ENCODE measurements at regions not wholly inside any gene's neighbourhood (a gene's known extent, or its start where the extent isn't known, plus 50 kb on each side); places are given as distances from the start of the nearest gene placed in this dataset.

DNA sequence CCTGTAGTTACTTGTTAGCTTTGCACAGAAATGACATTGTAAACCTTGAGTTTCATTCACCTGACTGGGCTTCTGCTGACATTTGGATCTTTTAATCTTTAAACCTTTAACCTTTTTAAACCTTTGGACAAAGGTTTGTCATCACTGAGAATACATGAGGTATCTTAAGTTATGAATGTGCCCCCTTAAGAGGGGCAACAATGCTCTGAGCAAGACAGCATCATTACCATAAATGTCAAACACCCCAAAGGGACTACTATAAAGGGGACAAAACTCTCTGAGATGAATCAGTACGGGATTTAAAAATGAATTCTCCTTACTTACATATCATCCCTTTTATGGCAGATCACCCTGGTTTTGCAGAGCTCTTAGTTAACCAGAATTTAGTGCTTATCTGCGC lies 203.3 kb downstream of the COG6 start:
- DNase-seq (ENCODE audit: low read depth), result no peak

GRCh38 chr13:39859898-39860297 lies 204.4 kb downstream of the COG6 start:
- no peak for DNase-seq (ENCODE audit: low read depth)

- DNase-seq (ENCODE audit: low read depth), result no peak
Observed at GRCh38 chr13:39862900-39863299, 207.4 kb downstream of the COG6 start.

- DNase-seq (ENCODE audit: low read depth), result no peak
Observed at GRCh38 chr13:39864221-39864620, 208.8 kb downstream of the COG6 start.

GRCh38 chr13:39866722-39867121 lies 211.3 kb downstream of the COG6 start:
- no peak for DNase-seq (ENCODE audit: low read depth)

- no peak for DNase-seq (ENCODE audit: low read depth)
Observed at GRCh38 chr13:39867807-39868206, 212.3 kb downstream of the COG6 start.

- no peak for DNase-seq (ENCODE audit: low read depth)
Observed at GRCh38 chr13:39870197-39870747, 214.8 kb downstream of the COG6 start.

DNA sequence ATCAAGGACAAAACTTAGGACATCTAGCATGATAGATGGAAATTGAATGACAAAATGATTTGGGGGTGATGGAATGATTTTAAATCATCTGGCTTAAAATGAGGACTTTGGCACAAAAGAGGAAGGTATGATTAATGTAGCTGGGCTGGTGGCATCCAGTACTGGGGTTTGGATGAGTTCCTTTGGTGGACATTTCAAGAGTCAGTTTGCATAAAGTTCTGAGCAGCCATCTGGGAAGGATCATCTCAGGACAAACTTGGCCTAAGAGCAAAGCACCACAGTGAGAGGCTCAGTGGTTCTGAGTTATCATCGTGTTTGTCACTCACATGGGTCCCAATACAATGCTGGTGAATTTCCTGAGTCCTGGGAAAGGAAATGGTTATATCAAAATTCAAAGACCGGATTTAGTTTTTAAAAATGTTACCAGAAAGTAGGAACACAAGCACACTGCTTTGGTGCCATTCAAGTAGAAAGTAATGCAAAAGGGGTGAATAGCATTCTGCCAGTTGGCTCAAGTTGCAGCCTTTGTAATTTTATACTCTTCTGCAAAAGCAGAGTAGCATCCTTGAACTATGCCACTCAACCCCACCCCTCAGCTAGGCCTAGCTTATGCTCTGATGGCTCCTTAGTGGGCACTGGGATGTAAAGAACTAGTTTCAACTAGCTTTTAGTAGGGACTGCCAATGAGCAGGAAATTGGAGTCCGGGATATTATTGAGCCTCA lies 219.0 kb downstream of the COG6 start:
- DNase-seq (ENCODE audit: low read depth), result no peak

DNA sequence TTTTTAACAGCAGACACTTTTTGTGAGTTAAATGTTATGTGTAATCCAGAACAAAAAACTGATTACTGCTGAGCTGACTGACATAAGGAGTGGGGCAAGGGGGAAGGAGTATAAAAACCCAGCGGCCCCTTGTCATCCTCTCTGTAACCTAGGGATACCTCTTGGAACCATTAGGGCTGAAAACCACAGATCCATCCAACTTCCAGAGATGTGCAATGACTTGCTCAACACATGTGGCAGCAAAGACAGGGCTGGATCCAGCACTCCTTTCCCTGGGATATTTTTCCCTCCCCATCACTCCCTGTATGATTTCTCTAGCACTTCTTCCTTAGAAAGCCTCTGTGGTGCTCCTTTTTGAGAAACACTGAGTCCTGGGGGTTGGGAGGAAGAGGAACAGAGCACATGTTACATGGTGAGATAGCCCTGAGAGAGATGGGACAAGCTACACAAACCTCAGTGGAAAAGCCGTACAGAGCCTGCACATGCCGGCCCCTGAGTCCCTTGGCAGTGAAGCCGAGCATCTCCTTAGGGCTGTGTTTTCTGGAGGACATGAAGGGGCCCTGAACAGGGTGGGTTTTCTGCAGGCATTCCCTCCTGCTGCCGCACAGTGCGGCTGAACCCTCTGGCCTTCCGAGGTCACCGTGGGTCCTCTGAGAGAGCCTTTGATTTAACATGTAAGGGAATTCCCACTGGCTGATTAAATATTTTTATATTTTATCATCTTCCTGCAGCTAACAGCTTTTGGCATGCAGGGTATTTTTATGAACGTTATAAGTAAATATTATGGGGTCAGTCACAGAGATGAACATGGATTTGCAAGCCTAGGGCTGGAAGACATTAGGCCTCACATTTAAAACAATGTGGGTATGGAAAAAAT lies 219.9 kb downstream of the COG6 start:
- no peak for DNase-seq (ENCODE audit: low read depth)

GRCh38 chr13:39876258-39876657 lies 220.8 kb downstream of the COG6 start:
- no peak for DNase-seq (ENCODE audit: low read depth)

DNA sequence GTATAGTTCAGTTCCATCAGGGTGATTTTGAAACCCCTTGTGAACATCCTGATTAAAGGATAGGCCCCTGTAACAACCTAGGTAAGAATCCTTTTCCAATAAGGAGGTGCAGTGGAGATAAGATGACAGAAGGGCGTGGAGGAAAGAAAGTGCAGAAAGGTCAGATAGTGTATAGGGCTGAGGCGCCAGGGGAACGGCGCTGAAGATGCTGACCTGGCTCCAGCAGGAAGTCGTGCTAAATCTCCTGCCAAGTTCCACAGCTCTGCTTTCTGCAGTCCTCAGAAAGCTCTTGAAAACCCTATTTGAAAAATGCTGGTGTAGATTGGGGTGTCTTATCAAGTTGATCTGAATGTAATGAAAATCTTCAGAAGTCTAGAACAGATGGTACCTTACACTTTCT lies 221.7 kb downstream of the COG6 start:
- DNase-seq (ENCODE audit: low read depth), result no peak

DNA sequence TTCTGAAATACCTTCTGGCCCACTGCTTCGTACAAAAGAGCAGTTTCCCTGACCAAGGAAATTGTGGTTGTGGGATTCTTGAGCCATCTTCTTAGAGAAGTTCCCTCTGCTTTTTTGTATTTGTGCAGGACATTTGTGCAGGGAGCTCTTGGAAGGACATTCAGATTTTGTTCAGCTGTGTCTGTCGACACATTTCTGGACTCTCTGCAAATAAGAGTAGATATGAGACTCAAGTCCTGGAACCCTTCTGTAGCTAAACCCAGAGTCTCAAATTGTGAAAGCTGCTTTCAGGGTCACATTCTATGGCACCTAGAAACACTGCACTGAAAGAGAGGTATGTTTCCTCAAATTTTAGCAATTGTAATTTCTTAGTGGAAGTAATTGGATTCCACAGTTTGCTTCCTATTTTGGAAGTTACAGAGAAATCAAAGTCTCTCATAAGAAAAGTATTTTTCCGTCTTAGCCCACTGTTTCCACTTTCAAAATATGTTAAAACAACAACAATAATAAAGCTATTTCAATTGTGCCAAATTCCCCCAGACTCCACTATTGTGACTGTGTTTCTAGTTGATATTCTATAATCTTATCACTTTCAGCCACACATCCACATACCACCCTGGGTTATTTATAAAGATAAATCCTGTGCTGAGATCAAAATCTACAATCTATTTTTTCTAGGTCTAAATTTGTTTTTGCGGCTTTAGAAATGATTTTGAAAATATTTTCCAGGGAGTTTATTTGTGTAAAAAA lies 224.0 kb downstream of the COG6 start:
- no peak for DNase-seq (ENCODE audit: low read depth)

DNA sequence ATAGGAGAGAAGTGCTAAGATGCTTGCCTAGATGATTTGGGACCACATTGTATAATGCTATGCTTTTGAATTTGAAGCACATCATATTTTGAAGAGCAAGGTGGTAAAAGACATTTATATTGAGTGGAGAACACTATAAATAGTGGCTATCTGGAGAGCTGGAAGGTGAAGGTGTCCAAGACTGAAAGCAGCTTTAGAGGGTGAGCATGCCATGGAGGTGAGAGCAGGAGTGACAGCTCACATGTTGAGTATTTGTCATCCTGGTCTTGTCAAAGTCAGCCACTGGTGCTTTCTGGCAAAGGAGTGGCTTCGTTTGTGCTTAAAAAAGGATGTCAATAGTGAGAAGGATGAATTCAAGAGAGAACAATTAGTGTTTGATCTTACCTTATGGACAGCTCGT lies 225.9 kb downstream of the COG6 start:
- DNase-seq (ENCODE audit: low read depth), result no peak

- DNase-seq (ENCODE audit: low read depth), result no peak
Observed at GRCh38 chr13:39881887-39882286, 226.4 kb downstream of the COG6 start.

- DNase-seq (ENCODE audit: low read depth), result no peak
Observed at GRCh38 chr13:39884166-39884565, 228.7 kb downstream of the COG6 start.

DNA sequence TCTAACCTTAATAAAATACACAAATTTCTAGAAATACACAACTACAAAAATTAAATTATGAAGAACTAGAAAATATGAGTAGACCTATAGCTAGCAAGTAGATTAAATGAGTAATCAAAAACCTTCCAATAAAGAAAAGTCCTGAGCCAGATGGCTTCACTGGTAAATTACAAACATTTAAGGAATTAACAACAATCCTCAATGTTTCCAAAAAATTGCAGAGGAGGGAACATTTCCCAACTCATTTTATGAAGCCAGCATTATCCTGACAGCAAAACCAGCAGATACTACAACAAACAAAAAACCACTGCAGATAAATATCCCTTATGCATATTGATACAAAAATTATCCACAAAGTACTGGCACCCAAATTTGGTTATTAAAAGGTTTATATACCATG lies 230.9 kb downstream of the COG6 start:
- DNase-seq (ENCODE audit: low read depth), result no peak

DNA sequence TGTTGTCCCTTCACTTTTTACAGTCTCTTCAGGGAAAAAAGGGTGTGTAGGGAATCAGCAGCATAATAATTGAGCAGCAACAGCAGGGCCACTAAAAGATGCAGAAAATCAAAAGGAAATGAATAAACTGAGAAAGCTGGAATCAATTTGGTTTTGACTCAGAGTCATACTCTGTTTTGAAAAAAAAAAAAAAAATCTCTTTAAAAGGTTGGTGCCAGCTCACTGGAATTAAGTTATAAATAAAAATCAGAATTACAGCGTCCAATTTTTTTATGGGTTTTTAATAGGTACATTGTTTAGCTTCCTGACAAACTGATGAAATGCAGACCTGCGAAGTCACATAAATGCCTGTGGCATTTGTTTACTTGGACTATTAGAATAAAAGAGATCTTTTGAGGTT lies 231.9 kb downstream of the COG6 start:
- DNase-seq (ENCODE audit: low read depth), result no peak

- DNase-seq (ENCODE audit: low read depth), result no peak
Observed at GRCh38 chr13:39888865-39889810, 233.7 kb downstream of the COG6 start.

DNA sequence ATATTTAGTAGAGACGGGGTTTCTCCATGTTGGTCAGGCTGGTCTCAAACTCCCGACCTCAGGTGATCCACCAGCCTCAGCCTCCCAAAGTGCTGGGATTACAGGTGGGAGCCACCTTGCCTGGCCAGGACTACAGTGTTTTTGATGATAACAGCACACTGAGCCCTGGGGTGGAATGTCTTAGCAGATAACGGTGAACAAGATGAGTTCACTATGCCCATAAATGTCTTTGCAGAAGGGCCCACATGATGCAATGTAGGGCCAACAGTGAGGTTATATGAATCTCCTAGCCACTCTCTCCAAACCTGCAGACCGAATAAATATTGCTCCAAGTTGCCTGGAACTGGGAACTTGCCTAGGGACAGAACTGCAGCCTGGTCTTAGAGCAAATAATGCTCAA lies 235.1 kb downstream of the COG6 start:
- DNase-seq (ENCODE audit: low read depth), result no peak

- no peak for DNase-seq (ENCODE audit: low read depth)
Observed at GRCh38 chr13:39892721-39893685, 237.5 kb downstream of the COG6 start.

All from T-helper 22 cell (primary cell).